SK-N-SH (cell line): ENCODE measurements at regions not wholly inside any gene's neighbourhood (a gene's known extent, or its start where the extent isn't known, plus 50 kb on each side); places are given as distances from the start of the nearest gene placed in this dataset.
"Not testable (repeated sequence)": the region's sequence is repeated elsewhere in the genome, so short reads cannot be mapped to it uniquely, and the experiment has no call there.

Experiments
- CTCF ChIA-PET: fragments of 300-600, 350-600 bp; formaldehyde crosslinking; extraction: SDS; loops from one replicate; lab custom pipeline; 2021; lab: Yijun Ruan, JAX
- POLR2A ChIA-PET: fragments of 350-600 bp; sonication (Branson Sonifier 250); formaldehyde crosslinking; extraction: SDS; loops from one replicate; lab custom pipeline; 2020; ENCODE audit warnings: antibody characterized with exemption, inconsistent platforms; lab: Yijun Ruan, JAX
- DNase-seq: peaks from one replicate; pipeline ENCODE4 v3.0.0; 2012
- H2AFZ ChIP-seq: fragments of 200-600 bp; sonication (generic); 2 replicates; pipeline ENCODE4 v1.8.1; 2016; ENCODE audit warnings: antibody characterized with exemption, mild to moderate bottlenecking, low read depth
- H3F3A ChIP-seq: fragments of 200-600 bp; sonication (generic); replicated peaks from 2 replicates; pipeline ENCODE3; 2016; ENCODE audit warnings: antibody characterized with exemption, mild to moderate bottlenecking; ENCODE audit not compliant: insufficient read depth
- H3K27ac ChIP-seq, 2 experiments: fragments of 200-500 bp in 1 of 2; fragments of 200-600 bp in 1 of 2; sonication (Bioruptor generic) in 1 of 2; sonication (generic), shearing (Covaris generic) in 1 of 2; 2 replicates each; pipeline versions ENCODE4 v1.5.1 to v1.6.1; 2014 to 2016; ENCODE audit warnings: low read depth in 2 of 2, inconsistent platforms in 1 of 2, low read length in 1 of 2, mild to moderate bottlenecking in 1 of 2, mixed read lengths in 1 of 2
- H3K27me3 ChIP-seq: fragments of 200-600 bp; sonication (generic), shearing (Covaris generic); 2 replicates; pipeline ENCODE4 v1.6.1; 2016; ENCODE audit warnings: mixed run types; ENCODE audit not compliant: insufficient read depth
- H3K36me3 ChIP-seq, 2 experiments: fragments of 200-500 bp in 1 of 2; fragments of 200-600 bp in 1 of 2; sonication (Bioruptor generic) in 1 of 2; sonication (generic) in 1 of 2; replicated peaks in 1 of 2; 2 replicates each; pipeline versions ENCODE3 to v1.5.1; 2014 to 2016; ENCODE audit warnings: low read length in 1 of 2, mild to moderate bottlenecking in 1 of 2; ENCODE audit not compliant: insufficient read depth in 2 of 2, control insufficient read depth in 1 of 2
- H3K4me1 ChIP-seq, 2 experiments: fragments of 200-500 bp in 1 of 2; fragments of 200-600 bp in 1 of 2; sonication (Bioruptor generic) in 1 of 2; sonication (generic), shearing (Covaris generic) in 1 of 2; 2 replicates each; pipeline versions ENCODE4 v1.5.1 to v1.6.1; 2014 to 2016; ENCODE audit warnings: low read depth in 1 of 2, low read length in 1 of 2, mixed run types in 1 of 2; ENCODE audit not compliant: insufficient read depth in 2 of 2, control insufficient read depth in 1 of 2
- H3K4me2 ChIP-seq: fragments of 200-600 bp; sonication (generic), shearing (Covaris generic); 2 replicates; pipeline ENCODE4 v1.6.1; 2017; ENCODE audit warnings: mixed run types
- H3K4me3 ChIP-seq, 2 experiments: fragments of 200-500 bp in 1 of 2; fragments of 200-600 bp in 1 of 2; sonication (Bioruptor generic) in 1 of 2; sonication (generic), shearing (Covaris generic) in 1 of 2; 2 replicates each; pipeline versions ENCODE4 v1.5.1 to v1.8.1; 2014 to 2016; ENCODE audit warnings: low read depth in 2 of 2, inconsistent platforms in 1 of 2, low read length in 1 of 2, mild to moderate bottlenecking in 1 of 2, mixed read lengths in 1 of 2, moderate library complexity in 1 of 2
- H3K79me2 ChIP-seq: fragments of 200-600 bp; sonication (generic); 2 replicates; pipeline ENCODE4 v1.8.1; 2017; ENCODE audit warnings: mild to moderate bottlenecking; ENCODE audit not compliant: insufficient read depth
- H3K9ac ChIP-seq: fragments of 200-600 bp; sonication (generic); 2 replicates; pipeline ENCODE4 v1.6.1; 2017; ENCODE audit warnings: mixed run types
- H3K9me2 ChIP-seq: fragments of 200-600 bp; sonication (generic); 2 replicates; pipeline ENCODE4 v1.6.1; 2017; ENCODE audit warnings: mixed run types
- H3K9me3 ChIP-seq: fragments of 200-600 bp; sonication (generic); 2 replicates; pipeline ENCODE4 v1.6.1; 2017; ENCODE audit warnings: mixed run types, mild to moderate bottlenecking, moderate library complexity
- H4K20me1 ChIP-seq: fragments of 200-600 bp; sonication (generic); 2 replicates; pipeline ENCODE4 v1.6.1; 2017; ENCODE audit warnings: mild to moderate bottlenecking, mixed run types; ENCODE audit not compliant: insufficient read depth
- EZH2phosphoT487 ChIP-seq: fragments of 200-600 bp; sonication (generic); IDR thresholded peaks from 2 replicates; pipeline ENCODE4 v1.6.1; 2017; ENCODE audit warnings: low read depth, mixed run types, mild to moderate bottlenecking, antibody characterized with exemption, moderate library complexity, borderline replicate concordance
- FOXM1 ChIP-seq: IDR thresholded peaks from 2 replicates; pipeline ENCODE4 v1.4.0; 2012; ENCODE audit warnings: low read depth, mild to moderate bottlenecking
- TCF12 ChIP-seq: IDR thresholded peaks from 2 replicates; pipeline ENCODE4 v1.4.0; 2012
- YY1 ChIP-seq: IDR thresholded peaks from 2 replicates; pipeline ENCODE4 v1.4.0; 2012; ENCODE audit warnings: low read depth, mild to moderate bottlenecking
- WGBS: methylation state at CpG from one replicate; pipeline ENCODE4 v1.1.6; 2017; ENCODE audit warnings: low lambda C conversion rate; 5-methylcytosine and 5-hydroxymethylcytosine counted together
- TF ChIP-seq, protein P1 (sequence below): IDR thresholded peaks from 2 replicates; pipeline ENCODE4 v1.6.1; 2012; ENCODE audit warnings: mild to moderate bottlenecking, low read depth, low read length, moderate library complexity

- Histone ChIP-seq H3K4me1 (no peaks in the 10 kb centered on the region), H3K79me2 (no peaks in the 10 kb centered on the region), H2AFZ (no peak overlapping the region), H3K36me3 (no peaks in the 10 kb centered on the region), H3K27ac (no peak overlapping the region), H3K9me2 (no peaks in the 10 kb centered on the region; the same call in 1 of the 2 replicates), H3K9me3 (no peaks in the 10 kb centered on the region), H4K20me1 (no peaks in the 10 kb centered on the region), H3K27me3 (no peaks in the 10 kb centered on the region), H3F3A (no peaks in the 10 kb centered on the region), H3K9ac (no peak overlapping the region), H3K4me2 (no peak overlapping the region), H3K4me3 (no peak overlapping the region)
- ChIA-PET CTCF (no interaction called here), POLR2A (no interaction called here)
- TF ChIP-seq, protein P1, sequence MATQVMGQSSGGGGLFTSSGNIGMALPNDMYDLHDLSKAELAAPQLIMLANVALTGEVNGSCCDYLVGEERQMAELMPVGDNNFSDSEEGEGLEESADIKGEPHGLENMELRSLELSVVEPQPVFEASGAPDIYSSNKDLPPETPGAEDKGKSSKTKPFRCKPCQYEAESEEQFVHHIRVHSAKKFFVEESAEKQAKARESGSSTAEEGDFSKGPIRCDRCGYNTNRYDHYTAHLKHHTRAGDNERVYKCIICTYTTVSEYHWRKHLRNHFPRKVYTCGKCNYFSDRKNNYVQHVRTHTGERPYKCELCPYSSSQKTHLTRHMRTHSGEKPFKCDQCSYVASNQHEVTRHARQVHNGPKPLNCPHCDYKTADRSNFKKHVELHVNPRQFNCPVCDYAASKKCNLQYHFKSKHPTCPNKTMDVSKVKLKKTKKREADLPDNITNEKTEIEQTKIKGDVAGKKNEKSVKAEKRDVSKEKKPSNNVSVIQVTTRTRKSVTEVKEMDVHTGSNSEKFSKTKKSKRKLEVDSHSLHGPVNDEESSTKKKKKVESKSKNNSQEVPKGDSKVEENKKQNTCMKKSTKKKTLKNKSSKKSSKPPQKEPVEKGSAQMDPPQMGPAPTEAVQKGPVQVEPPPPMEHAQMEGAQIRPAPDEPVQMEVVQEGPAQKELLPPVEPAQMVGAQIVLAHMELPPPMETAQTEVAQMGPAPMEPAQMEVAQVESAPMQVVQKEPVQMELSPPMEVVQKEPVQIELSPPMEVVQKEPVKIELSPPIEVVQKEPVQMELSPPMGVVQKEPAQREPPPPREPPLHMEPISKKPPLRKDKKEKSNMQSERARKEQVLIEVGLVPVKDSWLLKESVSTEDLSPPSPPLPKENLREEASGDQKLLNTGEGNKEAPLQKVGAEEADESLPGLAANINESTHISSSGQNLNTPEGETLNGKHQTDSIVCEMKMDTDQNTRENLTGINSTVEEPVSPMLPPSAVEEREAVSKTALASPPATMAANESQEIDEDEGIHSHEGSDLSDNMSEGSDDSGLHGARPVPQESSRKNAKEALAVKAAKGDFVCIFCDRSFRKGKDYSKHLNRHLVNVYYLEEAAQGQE, result no peak
- WGBS, result 32% methylated on average over 2 of the region's 2 CpGs
- DNase-seq, result no peak
Observed at GRCh38 chr1:215306426-215306825, 223.9 kb downstream of the KCNK2 start.

DNA sequence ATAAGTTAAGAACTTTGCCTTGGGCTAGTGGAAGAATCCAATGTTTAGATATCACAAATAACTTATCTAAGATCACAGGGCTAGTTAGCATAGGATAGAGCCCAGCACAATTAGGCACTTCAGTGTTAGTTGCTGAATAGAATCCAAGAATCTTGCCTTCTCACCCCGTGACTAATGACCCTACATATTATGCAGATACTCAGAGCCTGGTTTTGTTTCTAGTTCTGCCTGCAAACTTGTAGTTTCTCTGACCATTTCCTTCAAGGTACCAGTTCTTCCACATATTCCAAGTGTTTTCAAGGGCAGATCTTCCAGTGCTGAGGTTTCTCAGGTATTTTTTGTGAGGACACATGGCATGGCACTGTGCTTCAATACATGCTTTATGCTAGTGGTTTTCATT lies 239.3 kb downstream of the KCNK2 start:
- DNase-seq, result no peak
- ChIA-PET CTCF (no interaction called here), POLR2A (no interaction called here)
- no peaks in the 10 kb centered on the region for H3K4me1 ChIP-seq
- H3K27ac ChIP-seq, result no peak overlapping the region
- no peaks in the 10 kb centered on the region for H3K9me3 ChIP-seq
- H3F3A ChIP-seq, result no peaks in the 10 kb centered on the region
- H4K20me1 ChIP-seq, result no peaks in the 10 kb centered on the region
- H2AFZ ChIP-seq, result no peak overlapping the region
- no peaks in the 10 kb centered on the region for H3K36me3 ChIP-seq
- H3K4me3 ChIP-seq, result no peak overlapping the region
- TF ChIP-seq FOXM1, result no peak
- TF ChIP-seq EZH2phosphoT487, result no peak
- no peak for TF ChIP-seq TCF12
- TF ChIP-seq YY1, result no peak
- WGBS, result 15% methylated on average over 1 of the region's 1 CpG
- H3K27me3 ChIP-seq, result no peaks in the 10 kb centered on the region
- H3K9ac ChIP-seq, result no peak overlapping the region
- no peak overlapping the region for H3K4me2 ChIP-seq
- H3K9me2 ChIP-seq, result no peaks in the 10 kb centered on the region
- no peaks in the 10 kb centered on the region for H3K79me2 ChIP-seq

DNA sequence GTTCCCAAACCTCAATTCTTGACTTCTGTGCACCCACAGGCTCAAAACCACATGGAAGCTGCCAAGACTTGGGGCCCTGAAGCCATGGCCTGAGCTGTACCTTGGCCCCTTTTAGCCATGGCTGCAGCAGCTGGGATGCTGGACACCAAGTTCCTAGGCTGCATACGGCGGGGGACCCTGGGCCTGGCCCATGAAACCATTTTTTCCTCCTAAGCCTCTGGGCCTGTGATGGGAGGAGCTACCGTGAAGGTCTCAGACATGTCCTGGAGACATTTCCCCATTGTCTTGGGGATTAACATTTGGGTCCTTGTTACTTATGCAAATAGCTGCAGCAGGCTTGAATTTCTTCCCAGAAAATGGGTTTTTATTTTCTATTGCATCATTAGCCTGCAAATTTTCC lies 241.5 kb downstream of the KCNK2 start:
- POLR2A ChIA-PET, DNase-seq: not testable (repeated sequence)
- CTCF ChIA-PET, result interaction anchor here (1.0 kb wide), 1 partner anchor 10 kb away, joined by 4 read pairs; no protein-coding TSS in a partner anchor

More for the DNA sequence above, 241.5 kb downstream of the KCNK2 start:
- H3K9ac ChIP-seq, H3K4me3 ChIP-seq, H3K79me2 ChIP-seq, H3K27ac ChIP-seq, H2AFZ ChIP-seq, H3F3A ChIP-seq, H3K27me3 ChIP-seq, H4K20me1 ChIP-seq, H3K4me2 ChIP-seq, H3K9me2 ChIP-seq, H3K4me1 ChIP-seq, H3K36me3 ChIP-seq, H3K9me3 ChIP-seq: not testable (repeated sequence)
- 0% methylated on average over 1 of the region's 3 CpGs for WGBS
